NCI-H1092 (cell line): ENCODE measurements at regions not wholly inside any gene's neighbourhood (a gene's known extent, or its start where the extent isn't known, plus 50 kb on each side); places are given as distances from the start of the nearest gene placed in this dataset.
A peak's percentile ranks its signal among the peaks of the same experiment; 100 is the strongest.
"Not testable (repeated sequence)": the region's sequence is repeated elsewhere in the genome, so short reads cannot be mapped to it uniquely, and the experiment has no call there.

Source experiments
- DNase-seq: peaks from one replicate; lab custom pipeline; 2025; lab: John Stamatoyannopoulos, UW

DNA sequence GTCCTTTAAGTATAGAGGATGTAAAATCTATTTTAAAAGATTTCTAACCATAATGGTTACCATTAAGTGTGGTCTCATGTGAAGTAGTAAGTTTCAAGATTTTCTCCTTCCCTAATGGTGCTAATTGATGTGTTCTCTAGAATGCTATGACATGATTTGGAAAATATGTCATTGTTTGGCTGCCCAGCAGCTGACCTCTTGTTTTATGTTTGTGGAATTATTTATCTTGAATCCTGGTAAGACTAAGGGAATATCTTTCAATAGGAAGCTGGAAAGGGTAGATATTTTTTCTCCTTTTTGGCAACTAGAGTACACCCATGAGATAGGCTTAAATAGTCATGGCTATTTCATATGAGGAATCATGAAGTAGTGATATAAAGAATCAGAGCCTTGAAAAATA is 139.8 kb upstream of the CHODL start:
- no peak for DNase-seq

GRCh38 chr21:18096413-18096812 is 148.2 kb upstream of the CHODL start:
- not testable (repeated sequence) for DNase-seq

GRCh38 chr21:18089786-18090185 is 154.8 kb upstream of the CHODL start:
- no peak for DNase-seq

- no peak for DNase-seq
These were observed 174.2 kb upstream of the CHODL start for GRCh38 chr21:18070392-18070791.

DNA sequence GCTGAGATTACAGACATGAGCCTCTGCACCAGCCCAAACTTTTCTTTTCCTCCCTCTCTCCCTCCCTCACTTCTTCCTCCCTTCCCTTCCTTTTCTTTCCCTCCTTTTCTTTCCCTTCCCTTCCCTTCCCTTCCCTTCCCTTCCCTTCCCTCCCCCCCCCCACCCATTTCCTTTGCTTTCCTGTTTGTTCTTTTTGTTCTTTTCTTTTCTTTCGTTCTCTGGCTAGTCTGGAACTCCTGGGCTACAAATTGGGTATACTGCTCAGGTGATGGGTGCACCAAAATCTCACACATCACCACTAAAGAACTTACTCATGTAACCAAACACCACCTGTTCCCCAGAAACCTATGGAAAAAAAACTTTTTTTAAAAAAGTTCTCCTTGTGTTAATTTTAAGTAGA is 174.8 kb upstream of the CHODL start:
- no peak for DNase-seq

- no peak for DNase-seq
These were observed 184.2 kb upstream of the CHODL start for GRCh38 chr21:18060402-18060801.

DNA sequence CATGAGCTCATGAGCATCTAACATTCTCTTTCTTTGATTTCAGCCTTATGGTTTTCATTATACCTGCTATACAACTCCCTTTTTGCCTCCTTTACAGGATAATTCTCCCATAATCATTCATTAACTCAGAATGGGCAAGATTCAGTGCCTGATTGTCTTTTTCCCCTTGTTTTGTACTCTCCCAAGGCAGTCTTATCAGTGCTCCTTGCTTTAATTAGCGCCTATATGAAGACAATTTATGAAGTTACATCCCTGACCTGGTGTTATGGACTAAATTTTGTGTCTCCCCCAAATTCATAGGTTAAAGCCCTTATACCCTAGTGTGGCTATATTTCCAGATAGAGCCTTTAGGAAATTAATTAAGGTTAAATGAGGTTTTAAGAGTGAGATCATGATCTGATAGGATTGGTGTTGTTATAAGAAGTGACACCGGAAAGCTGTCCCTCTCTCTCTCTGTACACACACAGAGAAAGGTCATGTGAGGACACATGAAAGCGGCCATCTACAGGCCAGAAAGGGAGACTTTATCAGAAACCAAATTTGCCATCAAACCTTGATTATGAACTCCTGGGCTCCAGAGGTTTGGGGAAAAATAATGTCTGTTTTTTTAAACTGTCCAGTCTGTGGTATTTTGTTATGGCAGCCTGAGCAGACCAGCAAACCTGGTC is 185.8 kb upstream of the CHODL start:
- no peak for DNase-seq

- DNase-seq = no peak
These were observed 191.5 kb upstream of the CHODL start for GRCh38 chr21:18053151-18053550.

DNA sequence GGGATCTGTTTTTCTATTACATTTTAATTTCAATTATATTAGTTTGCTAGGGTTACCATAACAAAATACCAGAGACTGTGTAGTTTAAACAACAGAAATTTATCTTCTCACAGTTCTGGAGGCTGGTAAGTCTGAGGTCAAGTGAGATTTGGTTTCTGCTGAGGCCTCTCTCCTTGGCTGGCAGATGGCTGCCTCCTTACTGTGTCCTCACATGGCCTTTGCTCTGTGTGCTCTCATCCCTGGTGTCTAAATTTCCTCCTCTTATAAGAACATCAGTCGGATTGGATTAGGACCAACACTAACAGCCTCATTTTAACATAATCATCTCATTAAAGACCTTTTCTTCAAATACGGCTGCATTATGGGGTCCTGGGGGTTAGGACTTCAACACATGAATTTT is 195.2 kb upstream of the CHODL start:
- DNase-seq = peak; percentile 49

- DNase-seq = peak; percentile 67
These were observed 203.6 kb upstream of the CHODL start for GRCh38 chr21:18041012-18041411.

GRCh38 chr21:18030248-18030647 is 211.1 kb upstream of the C21orf91 start:
- DNase-seq = no peak

- no peak for DNase-seq
These were observed 207.2 kb upstream of the C21orf91 start for GRCh38 chr21:18026359-18026758.

- no peak for DNase-seq
These were observed 204.6 kb upstream of the C21orf91 start for GRCh38 chr21:18023711-18024110.

GRCh38 chr21:18023157-18023556 is 204.0 kb upstream of the C21orf91 start:
- no peak for DNase-seq

DNA sequence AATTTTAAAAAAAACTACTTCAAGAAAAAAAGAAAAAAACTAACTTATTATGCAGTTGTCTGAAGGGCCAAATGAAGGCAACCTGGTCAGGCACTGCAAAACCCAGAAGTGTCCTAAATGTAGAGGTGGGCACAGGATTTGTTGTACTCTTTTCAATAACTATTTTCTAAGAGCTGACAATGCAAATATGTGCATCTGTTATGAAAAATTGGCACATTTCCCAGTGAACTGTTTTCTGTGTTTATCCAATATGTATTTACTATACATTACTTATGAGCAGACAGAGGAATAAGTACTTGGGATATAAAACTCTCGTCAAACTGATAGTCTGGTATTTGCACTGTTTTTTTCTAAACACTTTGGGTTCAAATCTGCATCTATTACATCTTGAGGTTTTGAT is 188.0 kb upstream of the C21orf91 start:
- DNase-seq = peak; percentile 19

- DNase-seq = peak; percentile 9
These were observed 187.5 kb upstream of the C21orf91 start for GRCh38 chr21:18006691-18007090.

DNA sequence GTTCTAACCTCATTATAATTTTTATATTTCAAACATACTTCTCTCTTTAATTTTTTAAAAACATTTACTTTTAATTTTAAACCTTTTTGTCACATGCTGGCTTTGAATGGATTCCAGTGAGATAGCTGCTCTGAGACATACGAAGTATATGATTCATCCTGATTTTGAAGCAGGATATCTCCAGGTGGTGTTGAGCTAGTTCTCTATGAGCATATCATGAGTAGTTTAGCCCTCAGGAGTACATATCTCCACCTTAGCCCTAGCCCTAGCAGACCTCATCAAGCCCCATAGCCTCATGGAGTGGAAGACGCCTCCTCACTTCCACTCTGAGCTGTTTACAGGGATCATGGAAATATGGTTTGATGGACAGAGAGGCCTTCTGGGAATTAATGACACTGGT is 183.2 kb upstream of the C21orf91 start:
- DNase-seq = no peak

- DNase-seq = no peak
These were observed 182.0 kb upstream of the C21orf91 start for GRCh38 chr21:18000981-18001686.

DNA sequence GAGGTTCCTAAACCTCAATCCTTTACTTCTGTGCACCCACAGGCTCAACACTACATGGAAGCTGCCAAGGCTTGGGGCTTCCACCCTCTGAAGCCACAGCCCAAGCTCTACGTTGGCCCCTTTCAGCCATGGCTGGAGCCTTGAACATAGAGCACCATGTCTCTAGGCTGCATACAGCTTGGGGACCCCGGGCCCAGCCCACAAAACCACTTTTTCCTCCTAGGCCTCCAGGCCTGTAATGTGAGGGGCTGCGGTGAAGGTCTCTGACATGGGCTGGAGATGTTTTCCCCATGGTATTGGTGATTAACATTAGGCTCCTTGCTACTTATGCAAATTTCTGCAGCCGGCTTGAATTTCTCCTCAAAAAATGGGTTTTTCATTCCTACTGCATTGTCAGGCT is 179.4 kb upstream of the C21orf91 start:
- DNase-seq = not testable (repeated sequence)

DNA sequence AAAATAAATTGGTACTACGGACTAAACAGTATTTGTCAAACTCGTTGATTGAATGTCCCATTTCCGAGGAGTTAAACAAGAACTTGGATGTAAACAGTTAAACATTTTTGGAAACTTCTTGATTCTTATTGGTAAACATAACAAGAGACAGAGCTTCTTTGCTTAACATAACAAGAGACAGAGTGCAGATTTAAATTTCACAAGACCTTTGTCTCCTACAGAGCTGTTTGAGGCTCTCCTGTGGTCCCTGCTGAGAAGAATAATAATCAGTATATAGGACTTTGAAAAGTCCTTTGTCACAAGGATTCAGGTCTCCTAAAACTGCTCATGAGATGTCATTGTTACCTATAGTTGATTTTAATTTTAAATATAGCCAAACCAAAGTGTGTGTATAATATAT is 170.6 kb upstream of the C21orf91 start:
- DNase-seq = no peak

DNA sequence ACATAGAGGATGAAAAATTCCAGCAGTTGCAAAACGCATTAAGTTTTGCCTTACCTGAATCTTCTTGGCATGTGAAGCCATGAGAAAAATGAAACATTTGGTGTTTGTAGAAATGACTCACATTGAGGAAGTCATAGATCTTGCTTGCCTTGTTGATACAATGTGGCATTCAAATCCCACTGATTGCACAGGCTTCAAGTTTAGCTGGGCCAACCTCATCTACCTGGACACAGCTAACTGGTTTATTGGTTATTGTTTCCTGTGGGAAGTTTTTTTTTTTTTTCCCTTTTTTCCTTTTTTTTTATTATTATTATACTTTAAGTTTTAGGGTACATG is 168.9 kb upstream of the C21orf91 start:
- DNase-seq = no peak

- peak; percentile 77 for DNase-seq
These were observed 168.4 kb upstream of the C21orf91 start for GRCh38 chr21:17987382-17988101.

GRCh38 chr21:17981060-17981740 is 162.0 kb upstream of the C21orf91 start:
- no peak for DNase-seq
